ENCODE measurements at regions not wholly inside any gene's neighbourhood (a gene's known extent, or its start where the extent isn't known, plus 50 kb on each side); places are given as distances from the start of the nearest gene placed in this dataset.
"Not testable (repeated sequence)": the region's sequence is repeated elsewhere in the genome, so short reads cannot be mapped to it uniquely, and the experiment has no call there.

DNA sequence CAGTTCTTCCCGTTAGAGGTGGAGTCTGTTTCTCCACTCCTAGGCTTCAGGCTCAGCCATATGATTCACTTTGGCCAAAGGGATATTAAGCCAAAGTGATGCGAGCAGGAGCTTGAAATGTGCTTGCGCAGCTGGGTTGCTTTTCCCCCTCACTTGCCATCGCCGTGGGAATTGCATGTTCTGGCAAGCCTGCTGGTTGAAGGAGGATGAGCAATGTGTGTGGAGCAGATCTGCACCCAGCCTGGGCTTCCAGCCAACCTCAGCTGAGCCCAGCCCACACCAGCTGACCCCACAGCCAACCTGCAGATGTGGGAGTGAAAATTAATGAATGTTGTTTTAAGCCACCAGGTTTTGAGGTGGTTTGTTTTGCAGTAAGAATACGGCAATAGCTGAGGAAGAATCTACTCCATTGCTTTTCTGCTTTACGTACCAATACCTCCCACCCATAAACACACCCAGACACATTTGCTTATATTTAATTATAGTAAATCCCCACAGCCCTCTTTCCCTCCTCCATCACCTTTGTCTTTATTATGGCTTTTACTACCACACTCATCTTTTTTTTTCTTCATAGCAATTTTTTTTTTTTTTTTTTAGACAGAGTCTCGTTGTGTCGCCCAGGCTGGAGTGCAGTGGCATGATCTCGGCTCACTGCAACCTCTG is 132.8 kb upstream of the FUNDC1 start:
- peak; percentile 54 for DNase-seq (ENCODE audit: low spot score)

DNA sequence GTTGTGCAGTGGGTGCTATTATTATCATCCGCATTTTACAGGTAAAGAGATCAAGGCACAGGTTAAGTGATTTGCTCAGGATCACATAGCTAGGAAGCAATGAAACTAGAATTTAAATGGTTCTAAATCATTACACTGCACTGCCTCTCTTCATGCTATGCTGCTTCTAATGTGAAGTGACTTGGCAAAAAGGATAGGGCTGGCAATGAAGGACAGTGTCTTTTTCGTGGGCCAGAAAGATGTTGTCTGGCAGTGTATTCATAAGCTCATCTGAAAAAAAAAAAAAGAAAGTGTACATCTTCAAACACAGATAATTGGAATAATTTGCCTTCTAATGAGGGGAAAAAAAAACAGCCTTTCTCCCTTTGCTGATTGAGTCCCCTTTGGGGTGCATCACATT is 132.2 kb upstream of the FUNDC1 start:
- peak; percentile 1 for DNase-seq (ENCODE audit: low spot score)

DNA sequence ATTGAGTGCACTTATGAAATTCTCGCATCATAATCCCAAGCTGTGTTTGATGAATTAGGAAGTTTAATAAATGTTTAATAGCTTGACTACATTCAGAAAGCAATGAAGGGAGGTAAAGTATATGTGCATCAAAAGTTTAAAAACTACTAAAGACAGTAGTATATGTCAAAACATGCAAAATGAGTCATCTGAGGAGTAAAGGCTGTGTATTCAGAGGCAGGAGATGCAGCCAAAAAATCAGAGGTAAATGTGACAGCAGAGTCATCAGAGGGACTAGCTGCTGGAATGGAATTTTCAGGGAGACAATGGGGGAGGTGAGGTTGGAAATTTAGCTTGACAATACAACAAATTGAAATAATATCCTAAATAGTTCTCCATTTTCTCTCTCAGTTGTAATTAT is 127.0 kb upstream of the FUNDC1 start:
- no peak for DNase-seq (ENCODE audit: low spot score)

DNA sequence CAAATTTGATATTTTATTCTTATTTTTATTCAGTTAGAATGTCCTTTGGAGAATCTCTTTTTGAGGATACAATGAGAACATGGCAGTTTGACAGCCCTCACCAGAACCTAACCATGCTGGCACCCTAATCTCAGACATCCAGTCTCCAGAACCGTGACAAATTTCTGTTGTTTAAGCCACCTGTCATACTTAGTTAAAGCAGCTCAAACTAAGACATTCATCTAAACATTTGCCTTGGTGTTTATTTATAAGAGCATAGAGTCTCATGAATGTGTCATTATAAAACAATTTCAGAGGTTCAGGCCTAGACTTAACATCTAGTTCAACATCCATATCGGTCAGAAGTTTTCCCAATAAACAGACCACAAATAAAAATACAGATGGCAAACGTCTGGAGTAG is 125.1 kb upstream of the FUNDC1 start:
- DNase-seq (ENCODE audit: low spot score): no peak

DNA sequence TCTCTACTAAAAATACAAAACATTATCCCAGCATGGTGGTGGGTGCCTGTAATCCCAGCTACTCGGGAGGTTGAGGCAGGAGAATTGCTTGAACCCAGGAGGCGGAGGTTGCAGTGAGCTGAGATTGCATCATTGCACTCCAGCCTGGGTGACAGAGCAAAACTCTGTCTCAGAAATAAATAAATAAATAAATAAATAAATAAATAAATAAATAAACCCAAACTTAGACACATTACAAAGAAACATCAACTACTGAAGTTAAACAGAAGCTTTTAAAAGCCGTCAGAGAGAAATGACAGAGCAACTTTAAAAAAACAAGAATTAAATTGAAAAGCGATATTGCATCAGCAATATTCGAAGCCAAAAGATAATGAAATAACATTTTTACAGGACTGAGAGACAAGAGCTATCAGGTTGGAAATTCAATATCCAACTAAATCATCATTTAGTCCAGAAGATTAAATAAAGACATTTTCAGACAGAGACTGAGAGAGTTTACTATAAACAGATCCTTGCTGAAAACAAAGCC is 115.1 kb upstream of the FUNDC1 start:
- DNase-seq (ENCODE audit: low spot score): not testable (repeated sequence)

DNA sequence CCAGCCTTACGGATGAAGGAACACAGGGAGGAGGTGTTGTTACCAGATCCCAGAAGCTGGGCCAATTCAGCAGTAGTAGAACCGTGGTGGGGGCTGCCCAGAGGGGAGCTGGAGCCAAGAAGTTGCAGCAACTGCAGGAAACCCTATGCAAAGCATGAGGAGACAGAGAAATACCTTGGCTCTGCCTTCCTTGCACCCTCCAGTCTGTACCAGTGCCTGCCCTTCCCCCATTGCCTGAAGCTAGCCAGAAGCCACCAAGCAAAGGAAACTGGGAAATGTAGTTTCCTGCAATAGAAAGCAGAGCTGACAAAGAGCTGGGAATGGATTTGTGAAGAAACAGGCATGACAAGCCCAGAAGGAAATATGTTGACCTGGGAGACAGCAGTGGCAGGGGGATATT is 108.7 kb upstream of the FUNDC1 start:
- DNase-seq (ENCODE audit: low spot score): peak; percentile 17

DNA sequence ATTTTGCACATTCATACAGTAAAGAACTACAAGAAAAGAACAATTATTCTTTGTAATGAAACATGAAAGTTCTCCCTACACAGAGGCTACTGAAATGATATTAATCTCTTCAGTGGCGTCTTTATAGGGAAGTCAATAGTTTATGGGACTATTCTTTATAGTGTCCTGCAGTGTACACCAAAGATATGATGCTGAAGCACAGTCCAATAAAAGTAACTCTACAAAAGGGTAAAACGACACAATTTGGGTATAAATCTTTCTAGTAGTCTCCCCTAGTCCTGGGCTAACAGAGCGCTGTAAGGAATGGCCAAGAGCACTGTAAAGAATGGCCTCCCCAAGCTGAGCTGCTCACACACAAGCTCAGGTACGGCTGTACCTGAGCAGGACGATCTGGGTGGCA is 101.1 kb upstream of the FUNDC1 start:
- DNase-seq (ENCODE audit: low spot score): no peak

DNA sequence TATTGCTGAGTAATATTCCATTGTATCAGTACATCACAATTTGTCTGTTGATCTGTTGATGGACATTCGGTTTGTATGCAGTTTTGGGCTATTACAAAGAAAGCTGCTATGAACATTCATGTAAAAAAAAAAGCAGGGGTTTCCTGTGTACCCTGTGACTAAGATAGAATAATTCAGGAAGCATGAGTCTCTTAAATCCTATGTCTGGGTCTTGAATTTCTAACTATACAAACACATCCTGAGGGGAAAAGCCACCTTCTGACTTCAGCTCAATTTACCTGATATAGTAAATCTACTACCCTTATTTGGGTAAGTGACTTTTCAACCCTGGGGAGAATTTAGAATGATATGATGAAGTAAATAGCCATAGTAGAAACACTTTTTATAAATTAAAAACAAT is 94.6 kb upstream of the FUNDC1 start:
- DNase-seq (ENCODE audit: low spot score): no peak

DNA sequence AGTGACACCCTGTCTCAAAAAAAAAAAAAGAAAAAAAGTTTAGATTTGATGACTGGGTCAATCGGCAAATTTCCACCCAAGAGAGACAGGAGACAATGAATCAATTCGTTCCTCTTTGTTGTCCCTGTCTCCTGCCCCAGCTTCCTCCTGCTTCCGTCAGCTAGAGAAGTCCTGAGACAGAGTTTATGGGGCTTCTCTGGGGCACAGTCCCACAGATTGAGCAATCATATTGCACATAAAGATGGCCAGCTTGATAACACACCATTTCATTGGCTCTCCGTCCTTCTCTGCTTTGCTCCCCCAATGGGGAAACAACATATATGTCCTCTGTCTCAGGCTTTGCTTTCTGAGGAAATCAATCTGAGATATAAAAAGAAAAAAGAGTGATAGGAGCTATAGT is 78.4 kb upstream of the FUNDC1 start:
- DNase-seq (ENCODE audit: low spot score): no peak

DNA sequence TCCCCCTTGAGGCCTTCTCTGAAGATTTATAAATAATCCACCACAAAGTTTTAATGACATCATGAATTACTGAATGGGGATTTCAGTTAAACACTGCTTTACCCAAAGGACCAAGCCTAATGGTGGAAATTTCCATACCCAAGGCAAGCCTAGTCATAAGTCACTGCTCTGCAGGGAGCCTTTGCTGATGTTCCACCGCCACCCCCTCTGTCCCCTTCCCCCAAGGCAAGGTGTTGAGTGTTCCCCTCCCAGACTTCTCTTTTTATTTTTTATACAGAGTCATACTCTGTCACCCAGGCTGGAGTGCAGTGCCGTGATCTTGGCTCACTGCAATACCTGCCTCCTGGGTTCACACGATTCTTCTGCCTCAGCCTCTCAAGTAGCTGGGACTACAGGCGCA is 76.4 kb upstream of the FUNDC1 start:
- no peak for DNase-seq (ENCODE audit: low spot score)

DNA sequence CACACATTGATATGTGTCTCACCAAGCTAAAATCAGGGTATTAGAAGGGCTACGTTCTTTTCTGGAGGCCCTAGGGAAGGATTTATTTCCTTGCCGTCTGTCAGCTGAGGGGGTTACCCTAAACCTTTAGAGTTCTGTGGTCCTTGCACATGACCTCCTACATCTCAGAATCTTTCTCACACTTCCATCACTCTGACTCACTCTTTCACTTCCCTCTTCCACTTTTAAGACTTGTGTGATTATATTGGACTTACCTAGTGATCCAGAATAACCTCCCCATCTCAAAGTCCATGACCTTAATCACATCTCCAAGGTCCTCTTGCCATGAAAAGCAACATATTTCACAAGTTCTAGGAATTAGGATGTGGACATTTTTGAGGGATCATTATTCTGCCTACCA is 53.6 kb upstream of the FUNDC1 start:
- DNase-seq (ENCODE audit: low spot score): no peak
